Epidermal melanocyte (primary cell): ENCODE measurements at regions not wholly inside any gene's neighbourhood (a gene's known extent, or its start where the extent isn't known, plus 50 kb on each side); places are given as distances from the start of the nearest gene placed in this dataset.

Experiments
- DNase-seq: peaks from one replicate; pipeline ENCODE4 v3.0.0; 2011; ENCODE audit warnings: low spot score; ENCODE audit not compliant: insufficient read length

GRCh38 chr9:120016231-120016630 lies 563.7 kb downstream of the CDK5RAP2 start:
- DNase-seq = no peak

- DNase-seq = no peak
These were observed 565.2 kb downstream of the CDK5RAP2 start for GRCh38 chr9:120014796-120015195.

- no peak for DNase-seq
These were observed 570.1 kb downstream of the CDK5RAP2 start for GRCh38 chr9:120009856-120010255.

GRCh38 chr9:120001536-120001935 lies 578.4 kb downstream of the CDK5RAP2 start:
- DNase-seq = no peak

- no peak for DNase-seq
These were observed 581.4 kb downstream of the CDK5RAP2 start for GRCh38 chr9:119998614-119999013.

GRCh38 chr9:119991797-119992196 lies 588.2 kb downstream of the CDK5RAP2 start:
- no peak for DNase-seq

GRCh38 chr9:119986713-119987112 lies 593.3 kb downstream of the CDK5RAP2 start:
- DNase-seq = no peak

- no peak for DNase-seq
These were observed 593.8 kb downstream of the CDK5RAP2 start for GRCh38 chr9:119986205-119986604.

GRCh38 chr9:119974026-119974425 lies 604.8 kb upstream of the BRINP1 start:
- no peak for DNase-seq

GRCh38 chr9:119968836-119969707 lies 599.8 kb upstream of the BRINP1 start:
- DNase-seq = peak; percentile 83

GRCh38 chr9:119967867-119968535 lies 598.8 kb upstream of the BRINP1 start:
- no peak for DNase-seq

GRCh38 chr9:119963798-119964372 lies 594.6 kb upstream of the BRINP1 start:
- peak; percentile 80 for DNase-seq

GRCh38 chr9:119963258-119963797 lies 594.1 kb upstream of the BRINP1 start:
- peak; percentile 43 for DNase-seq

GRCh38 chr9:119961774-119962424 lies 592.7 kb upstream of the BRINP1 start:
- no peak for DNase-seq

GRCh38 chr9:119959846-119960545 lies 590.8 kb upstream of the BRINP1 start:
- DNase-seq = no peak

- DNase-seq = no peak
These were observed 586.9 kb upstream of the BRINP1 start for GRCh38 chr9:119956111-119956510.

GRCh38 chr9:119955276-119955675 lies 586.0 kb upstream of the BRINP1 start:
- no peak for DNase-seq

- no peak for DNase-seq
These were observed 582.4 kb upstream of the BRINP1 start for GRCh38 chr9:119951591-119951990.

- DNase-seq = peak; percentile 68
These were observed 581.9 kb upstream of the BRINP1 start for GRCh38 chr9:119951090-119951489.

GRCh38 chr9:119945686-119946085 lies 576.5 kb upstream of the BRINP1 start:
- no peak for DNase-seq

- no peak for DNase-seq
These were observed 571.9 kb upstream of the BRINP1 start for GRCh38 chr9:119941091-119941490.
